DOHH2 (cell line): ENCODE measurements at regions not wholly inside any gene's neighbourhood (a gene's known extent, or its start where the extent isn't known, plus 50 kb on each side); places are given as distances from the start of the nearest gene placed in this dataset.

Experiments
- CTCF ChIP-seq: fragments of 200-600 bp; sonication (generic); IDR thresholded peaks from one replicate; pipeline ENCODE4 v1.5.1; 2014; ENCODE audit warnings: antibody characterized with exemption, mild to moderate bottlenecking, low read depth, low read length; ENCODE audit not compliant: poor library complexity, severe bottlenecking
- EZH2phosphoT487 ChIP-seq: fragments of 200-600 bp; sonication (generic); IDR thresholded peaks from 2 replicates; pipeline ENCODE4 v1.6.1; 2017; ENCODE audit warnings: borderline replicate concordance, mild to moderate bottlenecking, antibody characterized with exemption, low read length, moderate library complexity, mixed read lengths

- TF ChIP-seq CTCF (peak; percentile 40), EZH2phosphoT487 (no peak)
Measured at GRCh38 chr10:53209944-53210611, 437.5 kb upstream of the MBL2 start.
